Jurkat, Clone E6-1 (cell line): ENCODE measurements at regions not wholly inside any gene's neighbourhood (a gene's known extent, or its start where the extent isn't known, plus 50 kb on each side); places are given as distances from the start of the nearest gene placed in this dataset.

ENCODE experiments used
- DNase-seq: peaks from one replicate; pipeline ENCODE4 v3.0.0-alpha.2; 2011; ENCODE audit warnings: low read depth, low spot score
- H3K4me3 ChIP-seq: 2 replicates; pipeline ENCODE4 v1.5.1; 2011; ENCODE audit warnings: mild to moderate bottlenecking, low read length, control low read depth, moderate library complexity

DNA sequence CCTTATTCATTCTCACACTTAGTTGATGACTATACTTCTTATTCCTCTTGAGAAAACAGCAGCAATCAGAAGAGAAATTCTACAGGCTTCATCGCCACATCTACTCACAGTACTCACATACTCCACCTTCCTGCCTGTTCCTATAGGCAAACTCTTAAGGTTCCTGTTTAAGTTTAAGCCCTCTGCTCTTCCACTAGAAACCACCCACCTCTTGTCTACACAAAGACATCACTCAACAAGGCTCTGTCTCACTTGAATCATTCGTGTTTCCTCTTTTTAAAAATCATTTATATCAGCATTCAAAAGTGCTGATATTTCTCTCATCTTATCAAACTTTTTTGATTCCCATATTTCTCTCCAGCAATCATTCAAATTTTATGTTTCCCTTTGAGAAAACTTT, 85.5 kb upstream of the ADO start:
- no peak overlapping the region for H3K4me3 ChIP-seq
- no peak for DNase-seq

DNA sequence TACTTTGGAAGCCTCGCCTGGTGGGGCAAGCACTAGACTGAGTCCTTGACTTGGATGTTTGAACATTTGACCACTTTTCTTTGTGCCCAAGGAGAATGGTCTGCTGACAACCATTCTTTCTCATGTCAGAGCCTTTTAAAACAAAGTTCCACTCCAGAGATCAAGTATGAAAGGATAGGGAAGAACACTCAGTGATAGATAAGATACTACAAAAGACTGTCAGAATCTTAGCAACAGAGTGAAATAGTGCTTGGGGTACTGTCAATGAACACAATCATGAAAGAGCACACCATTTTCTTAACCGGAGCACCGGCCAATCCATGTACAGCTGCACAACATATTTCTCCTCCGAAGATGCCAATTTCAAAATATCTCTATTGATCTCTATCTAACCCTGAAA, 82.8 kb upstream of the ADO start:
- no peak for DNase-seq
- no peak overlapping the region for H3K4me3 ChIP-seq

DNA sequence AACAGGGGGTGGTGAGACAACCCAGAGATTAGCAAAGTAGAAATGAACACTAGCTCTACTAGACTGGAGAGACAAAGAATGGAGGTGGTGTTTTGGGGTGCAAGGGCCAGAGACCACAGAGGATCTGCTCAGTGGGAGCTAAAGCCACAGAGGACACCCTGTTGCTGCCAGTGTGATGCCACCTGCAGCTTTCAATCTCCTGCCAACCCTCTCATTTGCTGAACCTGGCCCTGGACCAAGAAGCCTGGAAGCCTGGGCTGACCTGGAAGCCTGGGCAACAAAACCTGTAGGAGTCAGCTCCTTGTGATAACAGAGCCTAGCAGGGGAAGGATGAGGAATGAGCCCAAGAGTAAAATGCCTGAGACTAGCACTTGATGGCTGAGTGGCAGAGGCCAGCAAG, 81.1 kb upstream of the ADO start:
- no peak for DNase-seq
- no peak overlapping the region for H3K4me3 ChIP-seq

DNA sequence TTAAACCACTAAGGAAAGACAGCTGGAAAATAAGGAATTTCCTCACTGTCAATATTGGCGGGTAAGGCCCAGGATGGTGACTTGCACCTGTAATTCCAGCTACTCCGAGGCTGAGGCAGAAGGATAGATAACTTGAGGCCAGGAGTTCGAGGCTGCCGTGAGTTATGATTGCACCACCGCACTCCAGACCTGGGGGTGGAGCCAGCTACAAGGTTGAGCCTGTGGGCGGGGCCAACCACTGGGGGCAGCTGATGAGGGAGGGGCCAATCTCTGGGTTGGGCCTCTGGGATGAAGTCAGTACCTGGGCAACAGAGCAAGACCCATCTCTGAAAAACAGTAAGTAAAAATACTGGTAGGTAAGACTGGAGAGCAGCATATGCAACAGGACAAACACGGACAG, 80.1 kb upstream of the ADO start:
- DNase-seq: no peak
- H3K4me3 ChIP-seq: no peak overlapping the region

- no peak for DNase-seq
- no peak overlapping the region for H3K4me3 ChIP-seq
Measured at GRCh38 chr10:62726142-62726541, 78.4 kb upstream of the ADO start.

DNA sequence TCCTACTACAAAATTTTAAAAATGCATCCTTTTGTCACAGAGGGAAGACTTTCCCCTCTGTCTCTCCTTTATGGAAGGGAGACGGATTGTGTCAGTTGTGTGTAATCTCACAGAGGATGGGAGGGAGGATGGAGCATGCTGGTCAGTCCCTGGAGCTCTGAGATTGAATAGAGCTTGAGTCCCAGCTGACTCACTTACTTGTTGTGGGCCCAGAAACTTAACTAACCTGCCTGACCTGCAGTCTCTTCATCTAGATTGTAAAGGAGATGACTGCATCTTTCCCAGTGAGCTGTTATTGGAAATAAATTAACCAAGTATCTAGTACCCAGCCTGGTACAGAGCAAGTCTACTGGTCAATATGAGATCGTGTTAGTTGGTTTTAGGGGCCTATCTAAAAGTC, 77.9 kb upstream of the ADO start:
- H3K4me3 ChIP-seq: no peak overlapping the region
- DNase-seq: no peak

GRCh38 chr10:62727934-62728333, 76.6 kb upstream of the ADO start:
- no peak for DNase-seq
- H3K4me3 ChIP-seq: no peak overlapping the region

- no peak for DNase-seq
Measured at GRCh38 chr10:62728479-62728878, 76.0 kb upstream of the ADO start.

GRCh38 chr10:62732841-62733653, 71.5 kb upstream of the ADO start:
- DNase-seq: peak; percentile 85
- no peak overlapping the region for H3K4me3 ChIP-seq

More at GRCh38 chr10:62728479-62728878, 76.0 kb upstream of the ADO start:
- no peak overlapping the region for H3K4me3 ChIP-seq

DNA sequence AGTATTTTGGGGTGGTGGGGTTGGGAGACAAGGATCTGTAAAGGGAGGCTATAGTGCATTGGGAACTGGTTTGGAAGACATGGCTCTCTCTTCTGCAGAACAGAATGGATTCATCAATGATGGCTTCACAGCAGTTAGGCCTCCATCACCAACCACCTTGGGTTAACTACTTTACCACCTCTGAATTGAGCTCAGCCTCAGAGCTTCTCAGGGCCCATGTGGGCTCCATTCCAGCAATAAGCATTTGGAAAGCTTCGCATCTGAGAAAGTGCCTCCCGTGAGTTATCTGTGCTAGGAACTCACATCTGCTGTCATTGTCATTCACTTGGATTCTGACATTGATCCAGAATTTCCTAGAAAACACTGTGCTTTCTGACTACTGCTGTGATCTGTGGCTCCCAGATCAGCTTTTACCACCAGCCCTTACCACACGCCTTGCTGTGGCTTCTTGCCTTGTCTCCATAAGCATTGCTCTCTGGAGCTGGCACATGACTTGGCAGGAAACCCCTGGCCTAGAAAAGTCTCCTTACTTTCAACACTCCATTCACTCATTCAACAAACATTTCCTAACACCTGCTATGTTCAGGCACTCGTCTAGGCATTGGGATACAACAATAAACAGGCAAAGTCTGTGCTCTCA, 70.7 kb upstream of the ADO start:
- DNase-seq: no peak
- H3K4me3 ChIP-seq: no peak overlapping the region

DNA sequence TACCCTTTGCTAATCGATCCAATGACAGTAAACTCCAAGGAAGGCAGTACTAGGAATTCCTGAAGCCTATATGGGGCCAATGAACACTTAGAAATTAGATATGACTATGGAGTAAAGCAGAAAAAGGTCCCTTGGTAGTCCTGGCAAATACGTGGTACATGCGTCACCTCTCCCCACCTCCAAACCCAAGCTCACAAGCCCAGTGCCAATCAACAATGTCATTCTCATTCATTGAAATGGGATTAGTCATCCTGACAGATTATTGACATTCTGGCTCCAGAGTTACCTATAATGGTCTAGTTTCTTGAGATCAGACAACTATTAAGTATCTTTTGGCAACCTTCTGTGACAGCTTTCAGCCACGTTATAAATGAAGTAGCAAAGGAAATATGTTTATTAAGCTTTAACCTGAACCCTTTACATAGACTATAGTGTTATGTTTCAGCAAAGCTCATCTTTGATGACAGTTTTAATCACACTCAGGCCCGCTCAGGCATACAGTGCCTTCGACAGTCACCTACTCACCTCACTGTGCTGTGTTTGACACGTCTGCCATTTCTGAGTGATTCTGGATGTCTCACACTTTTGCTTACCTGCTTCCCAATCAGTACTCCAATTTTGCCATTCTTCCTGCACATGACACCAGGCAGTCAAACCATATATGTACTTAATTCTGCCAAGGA, 69.6 kb upstream of the ADO start:
- no peak overlapping the region for H3K4me3 ChIP-seq

GRCh38 chr10:62735464-62736167, 68.9 kb upstream of the ADO start:
- no peak for DNase-seq

More for the DNA sequence above, 69.6 kb upstream of the ADO start:
- DNase-seq: no peak

GRCh38 chr10:62736168-62736546, 68.4 kb upstream of the ADO start:
- no peak for DNase-seq
- no peak overlapping the region for H3K4me3 ChIP-seq

More at GRCh38 chr10:62735464-62736167, 68.9 kb upstream of the ADO start:
- no peak overlapping the region for H3K4me3 ChIP-seq

GRCh38 chr10:62738916-62739315, 65.6 kb upstream of the ADO start:
- no peak for DNase-seq
- H3K4me3 ChIP-seq: no peak overlapping the region

DNA sequence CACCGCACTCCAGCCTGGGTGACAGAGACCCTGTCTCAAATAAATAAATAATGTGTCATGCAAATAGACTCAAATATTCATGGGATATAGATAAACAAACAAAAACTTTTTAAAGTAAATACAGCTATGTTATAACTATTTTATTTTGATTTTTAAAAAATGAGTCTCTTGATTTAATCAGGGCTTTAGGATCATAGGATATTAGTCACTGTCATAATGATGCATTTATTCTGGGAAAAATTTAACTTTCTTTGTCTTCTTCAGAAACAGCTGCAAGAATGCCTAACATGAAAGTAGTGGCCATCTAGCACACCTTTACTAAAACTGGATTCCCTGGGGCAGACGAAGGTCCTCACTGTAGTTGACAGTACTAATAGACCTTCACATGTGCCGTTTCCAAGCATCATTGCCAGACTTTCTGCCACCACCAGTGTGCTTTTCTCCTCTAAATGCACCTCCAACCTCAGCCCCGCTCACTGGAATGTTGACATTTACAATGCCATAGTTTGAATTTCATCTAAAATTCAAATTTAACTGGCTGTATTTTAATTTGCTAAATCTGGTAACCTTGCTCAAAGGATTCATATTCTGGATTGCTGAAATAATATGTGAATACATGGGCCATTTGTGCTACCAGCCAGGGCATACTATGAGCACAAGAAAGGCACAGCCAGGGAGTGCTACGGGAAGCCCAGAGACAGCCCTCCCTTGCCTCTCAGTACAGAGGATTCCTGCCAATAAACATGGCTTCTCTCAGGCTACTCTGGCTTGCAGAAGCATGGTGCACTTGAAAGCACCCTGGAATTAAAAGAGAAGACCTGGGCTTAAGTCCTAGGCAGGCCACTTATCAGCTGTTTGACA, 63.4 kb upstream of the ADO start:
- DNase-seq: no peak
- H3K4me3 ChIP-seq: no peak overlapping the region

- DNase-seq: no peak
- no peak overlapping the region for H3K4me3 ChIP-seq
Measured at GRCh38 chr10:62741996-62742395, 62.5 kb upstream of the ADO start.

- DNase-seq: no peak
- H3K4me3 ChIP-seq: no peak overlapping the region
Measured at GRCh38 chr10:62742536-62743061, 61.9 kb upstream of the ADO start.

DNA sequence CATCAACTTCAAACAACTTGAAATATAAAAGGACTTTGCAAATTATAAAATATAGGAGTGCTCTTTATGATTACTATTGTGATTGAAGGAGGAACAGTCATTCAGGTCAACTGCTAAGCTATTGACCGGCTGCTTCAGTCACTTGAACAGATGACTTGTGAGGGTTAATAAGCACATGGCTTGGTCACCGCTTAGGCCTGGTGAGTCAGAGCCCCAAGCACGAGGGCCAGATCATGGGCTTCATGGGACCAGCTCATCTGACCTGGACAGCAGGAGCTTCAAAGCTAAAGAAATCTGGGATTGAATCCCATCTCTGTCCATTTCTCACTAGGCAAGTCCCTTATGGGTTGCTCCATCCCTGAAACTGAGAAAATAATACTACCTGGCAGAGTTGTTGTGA, 60.4 kb upstream of the ADO start:
- DNase-seq: no peak
- H3K4me3 ChIP-seq: no peak overlapping the region

DNA sequence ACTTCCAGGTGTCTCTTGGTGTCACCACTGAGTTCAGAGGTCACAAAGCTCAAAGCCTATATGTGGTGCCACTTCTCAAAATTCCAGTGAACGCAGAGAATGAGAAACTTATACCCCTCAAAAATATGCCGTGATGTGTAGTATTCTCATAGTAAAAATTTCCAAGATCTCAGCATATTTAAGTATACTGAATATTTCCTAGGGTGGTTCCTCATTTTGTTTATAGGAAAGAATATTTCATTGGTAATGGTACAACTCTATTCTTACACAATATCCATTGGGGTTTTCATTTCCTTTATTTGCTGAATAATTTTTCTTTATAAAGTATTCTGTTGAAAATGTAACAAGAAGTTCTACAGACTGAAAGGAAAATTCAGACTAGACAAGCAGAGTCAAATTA, 58.9 kb upstream of the ADO start:
- no peak for DNase-seq
- H3K4me3 ChIP-seq: no peak overlapping the region
